HG03159 (cell line): ENCODE measurements at regions not wholly inside any gene's neighbourhood (a gene's known extent, or its start where the extent isn't known, plus 50 kb on each side); places are given as distances from the start of the nearest gene placed in this dataset.
"Not testable (repeated sequence)": the region's sequence is repeated elsewhere in the genome, so short reads cannot be mapped to it uniquely, and the experiment has no call there.

Experiments used
- ATAC-seq: cut with Tn5 transposase; IDR thresholded peaks from one replicate; pipeline ENCODE4 v1.9.1; 2021; ENCODE audit warnings: mild to moderate bottlenecking, moderate library complexity; ENCODE audit not compliant: unreplicated experiment

- not testable (repeated sequence) for ATAC-seq
Observed at GRCh38 chr15:85263842-85264440, 116.5 kb upstream of the AKAP13 start.

DNA sequence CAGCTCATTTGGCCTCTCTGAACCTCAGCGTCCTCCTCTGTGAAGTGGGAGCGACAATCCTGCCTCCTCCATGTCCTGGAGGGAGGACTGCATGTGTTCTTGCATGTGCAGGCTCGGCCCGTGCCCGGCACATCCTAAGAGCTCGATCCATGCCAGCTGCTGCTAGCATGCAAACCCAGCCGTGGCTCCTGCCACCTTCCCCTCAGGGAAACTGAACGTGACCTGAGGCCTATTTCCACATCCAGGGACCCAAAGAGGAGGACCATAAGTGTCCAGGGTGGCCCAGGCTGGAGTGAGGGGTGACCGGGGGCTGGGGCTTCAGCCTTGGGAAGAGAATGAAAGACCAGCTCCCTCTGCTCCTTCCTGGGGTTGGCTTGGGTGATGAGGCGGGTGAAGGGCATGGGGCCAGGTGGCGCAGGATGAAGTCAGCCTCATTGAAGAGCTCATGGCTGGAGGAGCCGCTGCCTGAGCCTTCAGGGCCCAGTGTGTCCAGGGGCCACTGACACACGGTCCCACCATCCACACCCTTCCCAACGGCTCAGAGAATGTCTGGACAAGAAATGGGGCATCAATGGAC is 115.7 kb upstream of the AKAP13 start:
- ATAC-seq = not testable (repeated sequence)

DNA sequence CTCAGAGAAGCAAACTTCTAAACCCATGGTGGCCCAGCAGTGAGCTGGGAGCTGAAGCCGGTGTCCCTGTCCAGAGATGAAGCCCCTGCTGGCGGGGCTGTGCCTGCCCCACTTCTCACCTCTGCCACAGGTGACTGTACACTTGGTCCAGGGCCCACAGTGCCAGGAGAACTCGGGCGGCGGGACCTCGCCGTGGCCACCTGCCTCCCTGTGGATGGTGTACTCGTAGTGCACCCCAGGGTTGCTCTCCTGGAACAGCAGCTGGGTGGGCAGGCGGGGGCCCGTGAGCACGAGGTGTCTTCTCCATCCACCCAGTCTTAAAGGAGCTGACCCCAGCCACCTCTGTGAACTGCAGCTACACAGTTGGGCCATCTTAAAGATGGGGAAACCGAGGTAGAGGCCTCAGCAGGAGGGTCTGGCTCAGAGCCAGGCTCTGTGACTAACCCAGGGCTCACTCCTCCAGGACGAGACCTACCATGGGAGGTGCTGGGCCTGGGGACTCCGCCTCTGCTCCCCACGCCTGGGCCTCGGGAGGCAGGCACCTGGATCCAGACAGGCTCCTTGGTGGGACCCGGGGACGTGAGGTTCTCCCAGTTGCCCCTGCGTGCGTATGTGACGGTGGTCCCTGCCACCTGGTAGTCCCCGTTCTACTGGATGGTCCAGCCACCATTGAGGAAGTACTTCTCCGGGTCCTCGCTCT is 113.1 kb upstream of the AKAP13 start:
- not testable (repeated sequence) for ATAC-seq

DNA sequence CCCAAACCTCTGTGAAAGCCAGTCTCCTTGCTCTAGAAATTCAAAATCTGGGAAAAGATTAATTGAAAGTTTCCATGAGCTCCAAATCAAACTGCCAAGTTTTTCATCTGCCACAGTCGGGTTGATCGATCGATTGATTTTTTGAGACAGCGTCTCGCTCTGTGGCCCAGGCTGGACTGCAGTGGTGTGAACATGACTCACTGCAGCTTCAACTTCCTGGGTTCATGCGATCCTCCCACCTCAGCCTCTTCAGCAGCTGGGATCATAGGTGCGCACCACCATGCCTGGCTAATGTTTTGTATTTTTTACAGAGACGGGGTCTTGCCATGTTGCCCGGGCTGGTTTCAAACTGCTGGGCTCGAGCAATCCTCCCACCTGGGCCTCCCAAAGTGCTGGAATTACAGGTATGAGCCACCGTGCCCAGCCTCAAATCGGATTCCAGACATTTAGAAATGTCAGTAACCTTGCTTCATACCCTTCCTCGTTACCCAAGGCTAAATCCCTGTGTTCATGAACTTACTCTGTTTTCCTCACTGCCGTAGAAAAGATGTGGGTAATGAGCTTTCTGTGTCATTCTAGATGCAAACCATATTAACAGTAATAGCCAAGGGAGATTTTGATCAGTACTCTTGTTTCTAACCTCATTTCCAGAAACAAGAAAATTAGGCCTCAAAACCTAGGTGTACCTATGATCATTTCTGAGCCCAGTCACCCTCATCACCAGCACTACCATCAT is 105.9 kb upstream of the AKAP13 start:
- no peak for ATAC-seq

DNA sequence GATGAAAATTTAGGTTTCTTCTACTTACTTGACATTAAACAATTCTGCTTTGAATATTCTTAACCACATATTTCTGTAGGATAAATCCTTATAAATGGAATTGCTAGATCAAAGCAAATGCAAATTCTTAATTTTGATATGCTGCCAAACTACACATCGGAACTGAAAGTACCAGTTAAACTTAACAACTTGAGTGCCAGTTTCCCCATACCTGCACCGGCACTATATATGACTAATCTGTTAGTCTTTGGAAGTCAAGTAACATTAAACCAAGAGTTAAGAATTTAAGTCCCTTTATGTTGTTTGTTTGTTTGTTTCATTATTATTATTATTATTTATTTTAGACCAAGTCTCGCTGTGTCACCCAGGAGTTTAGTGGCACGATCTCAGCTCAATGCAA is 103.9 kb upstream of the AKAP13 start:
- ATAC-seq = no peak

DNA sequence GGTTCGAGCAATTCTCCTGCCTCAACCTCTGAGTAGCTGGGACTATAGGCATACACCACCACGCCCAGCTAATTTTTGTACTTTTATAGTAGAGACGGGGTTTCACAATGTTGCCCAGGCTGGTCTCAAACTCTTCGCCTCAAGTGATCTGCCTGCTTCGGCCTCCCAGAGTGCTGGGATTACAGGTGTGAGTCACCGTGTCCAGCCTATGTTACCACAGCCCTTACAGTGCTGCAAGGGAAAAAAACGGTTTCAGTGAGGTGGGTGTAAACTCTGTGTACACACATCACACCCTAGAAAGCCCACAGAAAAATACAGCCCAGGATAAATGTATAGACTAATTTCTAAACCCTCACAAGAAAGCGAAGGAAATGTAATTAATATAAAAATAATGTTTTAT is 103.5 kb upstream of the AKAP13 start:
- no peak for ATAC-seq

DNA sequence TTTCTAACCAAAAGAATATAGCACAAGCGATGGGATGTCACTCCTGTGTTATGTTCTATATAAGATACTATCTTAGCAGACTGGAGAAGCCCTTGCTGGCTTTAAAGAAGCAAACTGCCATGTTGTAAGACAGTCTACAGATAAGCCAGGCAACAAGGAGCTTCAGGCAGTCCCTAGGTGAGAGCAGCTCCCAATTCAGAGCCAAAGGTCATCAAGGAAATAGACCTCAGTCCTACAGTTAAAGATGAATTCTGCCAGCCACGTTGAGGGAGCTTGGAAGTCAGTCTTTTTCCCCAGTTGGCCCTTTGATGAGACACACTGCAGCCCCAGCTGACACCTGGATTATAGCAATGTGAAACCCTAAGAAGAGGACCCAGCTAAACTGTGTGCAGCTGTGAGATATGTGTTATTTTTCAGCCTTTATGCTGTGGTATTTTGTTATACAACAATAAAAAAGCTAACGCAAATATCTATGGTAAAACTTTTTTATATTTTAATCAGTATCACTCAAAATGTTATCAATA is 102.5 kb upstream of the AKAP13 start:
- ATAC-seq = no peak

GRCh38 chr15:85280203-85280602 is 100.2 kb upstream of the AKAP13 start:
- peak; percentile 39 for ATAC-seq

DNA sequence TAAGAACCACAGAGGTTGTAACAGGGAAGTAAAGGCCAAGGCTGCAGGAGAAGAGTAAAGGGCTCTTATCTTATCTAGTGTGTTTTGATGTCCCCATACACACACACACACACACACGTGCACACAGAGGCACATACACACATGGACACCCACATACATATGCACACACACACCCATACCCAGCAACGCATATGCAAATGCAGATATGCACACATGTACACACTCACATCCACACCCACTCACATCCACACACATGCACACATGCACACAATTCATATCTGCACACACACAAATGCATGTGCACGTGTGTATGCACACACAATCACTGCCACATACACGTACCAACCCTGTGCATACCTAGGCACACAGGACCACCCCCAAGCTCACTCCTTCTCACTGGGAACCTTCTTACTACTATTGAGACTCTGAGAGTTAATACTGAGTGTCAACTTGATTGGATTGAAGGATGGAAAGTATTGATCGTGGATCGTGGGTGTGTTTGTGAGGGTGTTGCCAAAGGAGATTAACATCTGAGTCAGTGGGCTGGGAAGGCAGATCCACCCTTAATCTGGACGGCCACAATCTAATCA is 99.0 kb upstream of the AKAP13 start:
- ATAC-seq = no peak

GRCh38 chr15:85282504-85283115 is 97.8 kb upstream of the AKAP13 start:
- ATAC-seq = no peak

- ATAC-seq = peak; percentile 85
Observed at GRCh38 chr15:85283815-85284214, 96.6 kb upstream of the AKAP13 start.

DNA sequence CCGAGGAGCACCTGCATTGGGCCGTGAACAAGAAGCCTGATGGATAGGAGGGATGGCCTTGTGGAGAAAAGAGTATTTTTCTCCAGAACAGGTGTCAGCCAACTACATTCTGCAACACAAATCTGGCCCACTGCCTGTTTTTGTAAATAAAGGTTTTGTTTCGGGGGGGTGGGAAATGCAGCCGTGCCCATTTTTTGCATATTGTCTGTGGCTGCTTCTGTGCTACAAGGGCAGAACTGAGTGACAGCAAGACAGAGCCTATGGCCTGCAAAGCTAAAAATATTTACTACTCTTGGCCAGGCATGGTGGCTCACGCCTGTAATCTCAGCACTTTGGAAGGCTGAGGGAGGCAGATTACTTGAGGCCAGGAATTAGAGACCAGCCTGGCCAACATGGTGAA is 95.9 kb upstream of the AKAP13 start:
- ATAC-seq = peak; percentile 71

- ATAC-seq = no peak
Observed at GRCh38 chr15:85289677-85290365, 90.6 kb upstream of the AKAP13 start.

DNA sequence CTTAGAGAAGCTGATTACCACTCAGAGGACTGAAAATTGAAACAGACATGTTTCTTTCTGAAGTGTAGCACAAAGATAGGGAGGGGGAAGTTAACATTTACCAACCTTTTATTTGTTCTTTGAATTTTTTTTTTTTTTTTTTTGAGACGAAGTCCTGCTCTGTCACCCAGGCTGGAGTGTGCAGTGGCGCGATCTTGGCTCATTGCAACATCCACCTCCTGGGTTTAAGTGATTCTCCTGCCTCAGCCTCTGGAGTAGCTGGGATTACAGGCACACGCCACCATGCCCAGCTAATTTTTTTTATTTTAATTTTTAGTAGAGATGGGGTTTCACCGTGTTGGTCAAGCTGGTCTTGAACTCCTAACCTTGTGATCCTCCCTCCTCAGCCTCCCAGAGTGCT is 87.8 kb upstream of the AKAP13 start:
- ATAC-seq = not testable (repeated sequence)

GRCh38 chr15:85296615-85297402 is 83.6 kb upstream of the AKAP13 start:
- peak; percentile 88 for ATAC-seq

DNA sequence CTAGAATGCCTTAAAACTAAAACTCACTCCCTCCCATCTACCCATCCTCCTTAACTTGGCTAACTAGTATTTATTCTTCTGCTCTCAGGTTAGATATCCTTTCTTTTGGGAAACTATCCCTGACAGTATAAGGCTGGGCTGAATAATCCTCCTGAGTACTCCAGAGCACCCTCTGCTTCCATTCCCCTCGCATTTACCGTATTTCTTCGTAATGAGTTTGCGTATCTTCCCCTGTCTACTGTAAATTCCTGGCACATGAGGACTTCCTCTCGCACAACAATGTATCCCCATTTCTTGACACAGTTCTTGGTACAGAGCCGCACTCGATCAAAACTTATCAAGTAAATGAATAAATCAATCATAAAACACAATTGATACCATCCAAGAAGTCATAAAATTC is 82.9 kb upstream of the AKAP13 start:
- no peak for ATAC-seq

DNA sequence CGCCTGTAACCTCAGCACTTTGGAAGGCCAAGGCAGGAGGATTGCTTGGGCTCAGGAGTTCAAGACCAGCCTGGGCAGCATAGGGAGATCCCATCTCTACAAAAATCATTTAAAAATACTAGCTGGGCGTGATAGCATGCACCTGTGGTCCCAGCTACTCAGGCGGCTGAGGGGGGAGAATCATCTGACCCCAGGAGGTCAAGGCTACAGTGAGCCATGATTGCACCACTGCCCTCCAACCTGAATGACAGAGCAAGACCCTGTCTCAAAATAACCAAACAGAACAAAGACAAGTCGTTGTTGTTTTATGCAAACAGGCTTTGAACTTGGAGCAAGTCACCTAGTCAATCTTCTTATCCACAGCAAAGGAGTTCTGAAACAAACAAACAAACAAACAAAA is 82.0 kb upstream of the AKAP13 start:
- no peak for ATAC-seq

- no peak for ATAC-seq
Observed at GRCh38 chr15:85298941-85299340, 81.5 kb upstream of the AKAP13 start.

GRCh38 chr15:85302271-85302670 is 78.1 kb upstream of the AKAP13 start:
- ATAC-seq = no peak
